Suprapubic skin (tissue), 4 donors: ENCODE measurements at regions not wholly inside any gene's neighbourhood (a gene's known extent, or its start where the extent isn't known, plus 50 kb on each side); places are given as distances from the start of the nearest gene placed in this dataset.

Experiments used
- POLR2A ChIP-seq, 2 donors: fragments of 450-650 bp; IDR thresholded peaks; one replicate each; pipeline ENCODE4 v1.6.1; 2017; ENCODE audit warnings: antibody characterized with exemption in 2 of 2, mild to moderate bottlenecking in 2 of 2, moderate library complexity in 2 of 2
- POLR2AphosphoS5 ChIP-seq, 3 donors: sonication (generic); formaldehyde crosslinking; IDR thresholded peaks; one replicate each; pipeline ENCODE4 v1.6.1; 2017; ENCODE audit warnings: antibody characterized with exemption in 3 of 3
- TF ChIP-seq, protein P1 (sequence below), 2 donors: fragments of 200-600 bp in 1 of 2; fragments of 450-650 bp in 1 of 2; sonication (generic) in 1 of 2; IDR thresholded peaks; one replicate each; pipeline ENCODE4 v1.5.1; 2016 to 2019; ENCODE audit warnings: antibody characterized with exemption in 2 of 2, mild to moderate bottlenecking in 1 of 2, moderate library complexity in 1 of 2

DNA sequence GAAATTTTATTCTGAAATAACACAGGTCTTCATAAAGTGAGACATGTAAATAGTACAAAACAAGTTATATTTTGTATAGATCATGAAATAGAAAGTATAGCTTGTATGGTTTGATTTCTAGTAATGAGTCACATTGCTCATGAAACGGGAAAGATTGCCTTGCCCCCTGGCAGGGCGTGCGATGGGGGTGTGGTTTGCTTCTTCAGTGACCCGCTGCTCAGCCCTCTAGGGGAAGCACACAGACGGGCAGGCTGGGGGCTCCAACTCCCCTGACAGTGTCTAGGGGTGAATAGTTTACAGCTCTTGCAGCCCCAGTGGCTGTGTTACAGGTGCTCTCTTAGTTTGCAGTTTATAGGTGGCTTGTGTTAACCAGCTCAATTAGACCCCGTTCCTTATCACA is 170.5 kb upstream of the RGS17 start:
- TF ChIP-seq POLR2A (IDR thresholded peaks at IDR 0.05), result no peak
- TF ChIP-seq, protein P1, sequence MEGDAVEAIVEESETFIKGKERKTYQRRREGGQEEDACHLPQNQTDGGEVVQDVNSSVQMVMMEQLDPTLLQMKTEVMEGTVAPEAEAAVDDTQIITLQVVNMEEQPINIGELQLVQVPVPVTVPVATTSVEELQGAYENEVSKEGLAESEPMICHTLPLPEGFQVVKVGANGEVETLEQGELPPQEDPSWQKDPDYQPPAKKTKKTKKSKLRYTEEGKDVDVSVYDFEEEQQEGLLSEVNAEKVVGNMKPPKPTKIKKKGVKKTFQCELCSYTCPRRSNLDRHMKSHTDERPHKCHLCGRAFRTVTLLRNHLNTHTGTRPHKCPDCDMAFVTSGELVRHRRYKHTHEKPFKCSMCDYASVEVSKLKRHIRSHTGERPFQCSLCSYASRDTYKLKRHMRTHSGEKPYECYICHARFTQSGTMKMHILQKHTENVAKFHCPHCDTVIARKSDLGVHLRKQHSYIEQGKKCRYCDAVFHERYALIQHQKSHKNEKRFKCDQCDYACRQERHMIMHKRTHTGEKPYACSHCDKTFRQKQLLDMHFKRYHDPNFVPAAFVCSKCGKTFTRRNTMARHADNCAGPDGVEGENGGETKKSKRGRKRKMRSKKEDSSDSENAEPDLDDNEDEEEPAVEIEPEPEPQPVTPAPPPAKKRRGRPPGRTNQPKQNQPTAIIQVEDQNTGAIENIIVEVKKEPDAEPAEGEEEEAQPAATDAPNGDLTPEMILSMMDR (IDR thresholded peaks at IDR 0.05), result no peak
- TF ChIP-seq POLR2AphosphoS5 (IDR thresholded peaks at IDR 0.05), result no peak
